C4-2B (cell line): ENCODE measurements at regions not wholly inside any gene's neighbourhood (a gene's known extent, or its start where the extent isn't known, plus 50 kb on each side); places are given as distances from the start of the nearest gene placed in this dataset.
"Not testable (repeated sequence)": the region's sequence is repeated elsewhere in the genome, so short reads cannot be mapped to it uniquely, and the experiment has no call there.

Experiments
- H3K27ac ChIP-seq: fragments of 450-650 bp; 2 replicates; pipeline ENCODE4 v1.5.1; 2017
- ZFX ChIP-seq: fragments of 450-650 bp; IDR thresholded peaks from 2 replicates; pipeline ENCODE4 v1.6.1; 2017
- TF ChIP-seq, protein P1 (sequence below): fragments of 450-650 bp; conservative IDR thresholded peaks from 2 replicates; pipeline ENCODE4 v1.5.1; 2017; ENCODE audit warnings: mild to moderate bottlenecking

DNA sequence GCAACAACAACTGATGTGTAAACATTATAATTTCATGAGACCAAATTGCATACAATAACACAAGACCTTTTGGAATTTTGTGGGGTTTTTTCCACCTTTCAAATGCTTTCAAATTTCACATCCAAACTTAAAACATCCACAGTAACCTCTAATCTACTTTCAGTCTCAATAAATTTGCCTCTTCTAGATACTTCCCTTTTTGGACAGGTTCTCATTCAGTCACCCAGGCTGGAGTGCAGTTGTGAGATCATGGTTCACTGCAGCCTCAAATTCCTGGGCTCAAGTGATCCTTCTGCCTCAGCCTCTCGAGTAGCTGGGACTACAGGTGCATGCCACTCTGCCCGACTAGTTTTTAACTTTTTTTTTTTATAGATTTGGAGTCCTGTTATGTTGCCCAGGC lies 556.6 kb downstream of the NLGN4X start:
- no peak overlapping the region for H3K27ac ChIP-seq
- no peak for TF ChIP-seq ZFX

DNA sequence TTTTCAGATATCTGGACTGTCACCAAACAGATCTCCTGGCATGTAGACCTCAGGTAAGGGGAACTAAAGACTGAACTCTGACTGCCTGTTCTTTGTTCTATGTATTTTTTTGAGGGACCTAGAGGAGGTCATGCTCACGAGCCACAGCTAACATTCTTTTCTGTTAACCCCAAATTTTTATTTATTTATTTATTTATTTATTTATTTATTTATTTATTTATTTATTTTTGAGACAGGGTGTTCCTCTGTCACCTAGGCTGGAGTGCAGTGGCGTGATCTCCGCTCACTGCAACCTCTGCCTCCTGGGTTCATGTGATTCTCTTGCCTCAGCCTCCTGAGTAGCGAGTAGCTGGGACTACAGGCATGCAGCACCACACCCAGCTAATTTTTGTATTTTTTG lies 562.0 kb downstream of the NLGN4X start:
- not testable (repeated sequence) for H3K27ac ChIP-seq

DNA sequence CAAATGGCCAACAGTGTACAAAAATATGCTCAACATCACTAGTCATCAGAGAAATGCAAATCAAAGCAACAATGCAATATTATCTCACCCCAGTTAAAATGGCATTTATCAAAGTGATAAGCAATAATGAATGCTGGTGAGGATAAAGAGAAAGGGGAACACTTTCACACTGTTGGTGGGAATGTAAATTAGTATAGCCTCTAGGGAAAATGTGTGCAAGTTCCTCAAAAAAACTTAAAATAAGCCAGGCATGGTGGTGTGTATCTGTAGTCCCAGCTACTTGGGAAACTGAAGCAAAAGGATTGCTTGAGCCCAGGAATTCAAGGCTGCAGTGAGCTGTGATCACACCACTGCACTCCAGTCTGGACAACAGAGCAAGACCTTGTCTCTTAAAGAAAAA lies 572.1 kb downstream of the NLGN4X start:
- TF ChIP-seq, protein P1, sequence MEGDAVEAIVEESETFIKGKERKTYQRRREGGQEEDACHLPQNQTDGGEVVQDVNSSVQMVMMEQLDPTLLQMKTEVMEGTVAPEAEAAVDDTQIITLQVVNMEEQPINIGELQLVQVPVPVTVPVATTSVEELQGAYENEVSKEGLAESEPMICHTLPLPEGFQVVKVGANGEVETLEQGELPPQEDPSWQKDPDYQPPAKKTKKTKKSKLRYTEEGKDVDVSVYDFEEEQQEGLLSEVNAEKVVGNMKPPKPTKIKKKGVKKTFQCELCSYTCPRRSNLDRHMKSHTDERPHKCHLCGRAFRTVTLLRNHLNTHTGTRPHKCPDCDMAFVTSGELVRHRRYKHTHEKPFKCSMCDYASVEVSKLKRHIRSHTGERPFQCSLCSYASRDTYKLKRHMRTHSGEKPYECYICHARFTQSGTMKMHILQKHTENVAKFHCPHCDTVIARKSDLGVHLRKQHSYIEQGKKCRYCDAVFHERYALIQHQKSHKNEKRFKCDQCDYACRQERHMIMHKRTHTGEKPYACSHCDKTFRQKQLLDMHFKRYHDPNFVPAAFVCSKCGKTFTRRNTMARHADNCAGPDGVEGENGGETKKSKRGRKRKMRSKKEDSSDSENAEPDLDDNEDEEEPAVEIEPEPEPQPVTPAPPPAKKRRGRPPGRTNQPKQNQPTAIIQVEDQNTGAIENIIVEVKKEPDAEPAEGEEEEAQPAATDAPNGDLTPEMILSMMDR: no peak
- no peak for TF ChIP-seq ZFX

DNA sequence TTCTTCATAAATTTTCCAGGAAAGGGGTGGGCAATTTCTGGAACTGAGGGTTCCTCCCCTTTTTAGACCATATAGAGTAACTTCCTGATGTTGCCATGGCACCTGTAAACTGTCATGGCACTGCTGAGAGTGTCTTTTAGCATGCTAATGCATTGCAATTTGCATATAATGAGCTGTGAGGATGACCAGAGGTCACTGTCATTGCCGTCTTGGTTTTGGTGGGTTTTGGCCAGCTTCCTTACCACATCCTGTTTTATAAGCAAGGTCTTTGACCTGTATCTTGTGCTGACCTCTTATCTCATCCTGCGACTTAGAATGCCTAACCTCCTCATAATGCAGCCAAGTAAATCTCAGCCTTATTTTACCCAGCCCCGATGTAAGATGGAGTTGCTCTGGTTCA lies 577.8 kb downstream of the NLGN4X start:
- H3K27ac ChIP-seq: no peak overlapping the region

More for the DNA sequence above, 572.1 kb downstream of the NLGN4X start:
- H3K27ac ChIP-seq: no peak overlapping the region

DNA sequence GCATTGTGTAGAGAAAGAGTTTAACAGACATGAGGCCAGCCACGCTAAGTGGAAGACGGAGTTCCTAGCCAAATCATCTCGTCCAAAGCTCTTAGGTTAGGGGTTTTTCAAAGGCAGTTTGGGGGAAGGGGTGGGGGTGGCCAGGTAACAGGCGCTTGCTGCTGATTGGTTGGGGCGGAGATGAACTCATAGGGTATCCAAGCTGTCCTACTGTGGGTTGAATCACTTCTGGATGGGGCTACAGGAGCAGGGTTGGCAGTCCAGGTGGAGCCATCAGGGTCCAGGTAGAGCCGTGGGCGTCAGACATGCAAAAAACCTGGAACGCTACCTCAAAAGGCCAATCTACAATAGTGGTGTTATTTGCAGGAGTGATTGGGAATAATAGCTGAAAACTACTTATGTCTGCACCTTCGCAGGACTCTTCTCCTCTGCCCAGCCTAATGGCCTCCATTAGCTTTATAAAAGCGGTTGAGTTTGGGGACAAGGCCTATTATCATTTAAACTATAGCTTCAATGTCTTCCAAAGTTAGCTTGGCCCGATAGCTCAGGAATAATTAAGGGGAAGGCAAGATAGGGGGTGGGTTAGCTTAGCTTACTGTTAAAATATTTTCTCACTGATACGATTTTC lies 579.6 kb downstream of the NLGN4X start:
- no peak overlapping the region for H3K27ac ChIP-seq
- TF ChIP-seq ZFX: no peak
- TF ChIP-seq, protein P1: no peak

More for the DNA sequence above, 577.8 kb downstream of the NLGN4X start:
- TF ChIP-seq, protein P1: no peak
- TF ChIP-seq ZFX: no peak

- no peak for TF ChIP-seq ZFX
- TF ChIP-seq, protein P1: no peak
- no peak overlapping the region for H3K27ac ChIP-seq
Observed at GRCh38 chrX:5646818-5647217, 581.8 kb downstream of the NLGN4X start.

DNA sequence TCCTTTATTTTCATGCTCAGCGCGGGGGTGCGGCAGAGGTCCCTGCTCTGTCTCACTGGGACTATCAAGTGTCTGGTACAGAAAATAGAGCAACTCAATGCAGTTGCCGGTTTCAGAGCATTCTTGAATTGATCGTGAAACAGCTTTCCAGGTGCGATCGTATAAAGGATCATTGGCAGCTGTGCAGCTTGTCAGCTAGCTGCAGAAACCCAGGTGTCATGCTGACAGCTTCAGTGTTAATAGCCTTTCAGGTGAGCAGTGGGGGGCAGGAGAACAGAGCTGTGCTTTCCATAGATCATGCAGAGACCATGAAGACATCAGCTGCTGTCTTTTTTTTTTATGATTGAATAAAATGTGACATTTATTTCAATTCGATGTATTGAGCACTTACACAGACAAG lies 583.9 kb downstream of the NLGN4X start:
- H3K27ac ChIP-seq: no peak overlapping the region
- TF ChIP-seq, protein P1: no peak
- TF ChIP-seq ZFX: no peak

DNA sequence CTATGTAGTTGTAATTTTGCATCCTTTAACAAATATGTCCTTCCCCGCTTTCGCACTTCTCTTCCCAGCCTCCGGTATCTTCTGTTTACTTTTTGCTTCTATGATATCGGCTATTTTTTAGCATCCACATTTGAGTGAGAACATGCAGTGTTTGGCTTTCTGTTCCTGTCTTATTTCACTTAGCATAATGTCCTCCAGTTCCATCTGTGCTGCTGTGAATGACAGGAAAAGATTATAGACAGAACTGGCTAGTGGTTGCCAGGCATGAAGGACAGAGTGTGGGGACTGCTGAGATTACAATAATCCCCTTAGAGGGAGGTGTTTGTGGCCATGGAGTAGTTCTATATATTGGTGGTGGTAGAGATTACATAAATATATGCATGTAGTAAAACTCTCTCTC lies 588.6 kb downstream of the NLGN4X start:
- TF ChIP-seq, protein P1: no peak
- no peak for TF ChIP-seq ZFX
- H3K27ac ChIP-seq: no peak overlapping the region
